ENCODE measurements at regions not wholly inside any gene's neighbourhood (a gene's known extent, or its start where the extent isn't known, plus 50 kb on each side); places are given as distances from the start of the nearest gene placed in this dataset.

- Histone ChIP-seq H3K9me3 (no peaks in the 10 kb centered on the region), H3K27me3 (no peaks in the 10 kb centered on the region), H3K27ac (no peak overlapping the region), H3K4me3 (no peak overlapping the region), H3K4me1 (ENCODE audit: insufficient read depth) (peaks cover 9% of the 10 kb centered on the region), H3K36me3 (no peaks in the 10 kb centered on the region)
- intact Hi-C loops (cut with DNase I) = no loop called here
- 17 to 22% (median 21%) methylated on average over 13 of the region's 13 CpGs for WGBS, 3 donors
- DNase-seq = peak in 2 of 5 donors; percentile 11 to 48
- TF ChIP-seq POLR2A (IDR thresholded peaks at IDR 0.05) = no peak
- no peak for TF ChIP-seq CTCF (IDR thresholded peaks at IDR 0.05)
- no peak for TF ChIP-seq EP300 (IDR thresholded peaks at IDR 0.05)
These were observed 135.5 kb downstream of the MIS18A start for GRCh38 chr21:32143241-32143939.

GRCh38 chr21:32141318-32141633 lies 137.6 kb downstream of the MIS18A start:
- H3K27me3 ChIP-seq = no peaks in the 10 kb centered on the region
- H3K4me3 ChIP-seq = no peak overlapping the region
- H3K36me3 ChIP-seq = no peaks in the 10 kb centered on the region
- no peaks in the 10 kb centered on the region for H3K9me3 ChIP-seq
- intact Hi-C loops (cut with DNase I) = no loop called here
- TF ChIP-seq EP300 (IDR thresholded peaks at IDR 0.05) (no peak), CTCF (IDR thresholded peaks at IDR 0.05) (no peak), POLR2A (IDR thresholded peaks at IDR 0.05) (no peak)
- DNase-seq = no peak
- 71 to 88% (median 74%) methylated on average over 3 of the region's 3 CpGs for WGBS, 3 donors
- peaks cover 9% of the 10 kb centered on the region for H3K4me1 ChIP-seq (ENCODE audit: insufficient read depth)
- no peak overlapping the region for H3K27ac ChIP-seq

DNA sequence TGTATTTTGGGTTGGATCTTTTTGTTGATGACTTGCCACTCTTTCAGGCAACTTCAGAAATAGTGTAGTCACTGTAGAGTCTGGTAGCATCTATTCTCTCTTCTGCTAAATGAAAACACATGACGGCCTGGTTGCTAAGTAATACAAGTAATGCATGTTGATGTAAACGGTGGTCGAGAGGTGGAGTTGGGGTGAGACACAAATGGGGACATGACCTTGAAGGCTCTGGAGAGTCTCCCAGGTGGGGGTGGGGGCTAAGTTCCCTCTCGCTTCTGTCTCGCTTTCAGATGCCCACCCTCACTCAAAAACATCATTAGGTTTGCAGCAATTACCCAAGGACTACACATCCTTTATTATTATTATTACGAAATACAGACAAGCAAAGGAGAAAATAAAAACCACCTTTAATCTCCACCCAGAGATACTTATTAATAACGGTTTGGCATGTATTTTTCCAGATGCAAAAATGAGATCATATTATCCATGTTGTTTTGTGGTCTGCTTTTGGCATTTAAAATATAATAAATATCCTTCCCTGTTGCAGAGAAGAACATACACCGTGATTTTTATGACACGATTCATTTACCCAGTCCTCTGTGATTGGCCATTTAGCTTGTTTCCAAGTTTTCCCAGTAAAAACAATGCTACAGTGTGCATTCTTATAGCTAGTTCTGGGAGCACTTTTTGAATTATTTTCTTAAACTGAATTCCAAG lies 138.1 kb downstream of the MIS18A start:
- Histone ChIP-seq H3K4me1 (ENCODE audit: insufficient read depth) (peaks cover 9% of the 10 kb centered on the region), H3K36me3 (no peaks in the 10 kb centered on the region), H3K27me3 (no peaks in the 10 kb centered on the region), H3K4me3 (no peak overlapping the region), H3K27ac (no peak overlapping the region), H3K9me3 (no peaks in the 10 kb centered on the region)
- DNase-seq = no peak
- intact Hi-C loops (cut with DNase I) = no loop called here
- 29 to 49% (median 40%) methylated on average over 9 of the region's 9 CpGs for WGBS, 3 donors
- TF ChIP-seq EP300 (IDR thresholded peaks at IDR 0.05) (no peak), CTCF (IDR thresholded peaks at IDR 0.05) (no peak), POLR2A (IDR thresholded peaks at IDR 0.05) (no peak)

- Histone ChIP-seq H3K4me1 (ENCODE audit: insufficient read depth) (peaks cover 9% of the 10 kb centered on the region), H3K36me3 (no peaks in the 10 kb centered on the region), H3K27me3 (no peaks in the 10 kb centered on the region), H3K27ac (no peak overlapping the region), H3K9me3 (no peaks in the 10 kb centered on the region), H3K4me3 (no peak overlapping the region)
- WGBS, 3 donors = 76 to 91% (median 88%) methylated on average over 4 of the region's 4 CpGs
- intact Hi-C loops (cut with DNase I) = no loop called here
- TF ChIP-seq CTCF (IDR thresholded peaks at IDR 0.05) (no peak), EP300 (IDR thresholded peaks at IDR 0.05) (no peak), POLR2A (IDR thresholded peaks at IDR 0.05) (no peak)
- DNase-seq = no peak
These were observed 138.7 kb downstream of the MIS18A start for GRCh38 chr21:32140151-32140550.

Measured in ovary (tissue), 7 donors.